GM20431 (cell line): ENCODE measurements at regions not wholly inside any gene's neighbourhood (a gene's known extent, or its start where the extent isn't known, plus 50 kb on each side); places are given as distances from the start of the nearest gene placed in this dataset.

Source experiments
- in situ Hi-C: fragments of 300-500 bp; cut with MseI, MboI; formaldehyde crosslinking; loops from one replicate; pipeline ENCODE4 v1.15.0; 2020; ENCODE audit warnings: low sequenced_read_pairs; ENCODE audit not compliant: unreplicated experiment

DNA sequence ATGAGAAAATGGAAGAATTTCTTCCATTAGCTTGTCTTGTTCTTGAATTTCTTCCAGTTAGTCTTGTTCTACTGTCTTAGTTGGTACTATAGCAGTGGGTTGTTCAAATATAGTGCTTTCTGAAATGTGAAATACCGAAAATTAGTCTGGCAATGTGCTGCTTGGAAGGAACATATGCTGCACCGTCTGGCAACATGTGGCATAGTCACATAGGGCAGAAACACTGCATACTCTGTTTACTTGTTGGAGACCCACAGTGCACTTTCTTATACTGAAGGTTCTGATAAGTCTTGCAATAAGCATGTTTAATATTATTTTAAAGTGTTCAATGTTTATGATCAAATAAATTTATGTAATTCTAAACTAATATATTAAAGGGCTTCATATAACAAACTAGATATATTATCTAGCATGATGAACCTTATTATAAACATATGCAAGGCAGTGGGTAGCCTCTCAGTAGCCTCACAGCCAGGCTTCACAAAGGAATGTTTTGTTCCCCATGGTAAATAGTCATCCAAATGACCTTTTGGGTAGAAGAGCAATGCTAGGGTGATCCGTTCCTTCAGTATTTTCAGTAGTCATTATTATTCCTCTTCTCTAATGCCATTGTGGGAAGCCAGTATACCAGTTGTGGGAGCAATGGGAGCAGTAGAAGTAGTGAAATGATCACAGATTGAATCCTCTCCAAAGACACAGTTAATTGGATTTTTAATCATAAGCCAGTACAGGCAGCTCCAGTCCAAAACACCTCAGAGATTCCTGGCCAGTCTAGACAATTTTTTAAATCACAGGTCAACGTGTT is 1106.7 kb downstream of the DTWD2 start:
- in situ Hi-C loops: no loop called here

DNA sequence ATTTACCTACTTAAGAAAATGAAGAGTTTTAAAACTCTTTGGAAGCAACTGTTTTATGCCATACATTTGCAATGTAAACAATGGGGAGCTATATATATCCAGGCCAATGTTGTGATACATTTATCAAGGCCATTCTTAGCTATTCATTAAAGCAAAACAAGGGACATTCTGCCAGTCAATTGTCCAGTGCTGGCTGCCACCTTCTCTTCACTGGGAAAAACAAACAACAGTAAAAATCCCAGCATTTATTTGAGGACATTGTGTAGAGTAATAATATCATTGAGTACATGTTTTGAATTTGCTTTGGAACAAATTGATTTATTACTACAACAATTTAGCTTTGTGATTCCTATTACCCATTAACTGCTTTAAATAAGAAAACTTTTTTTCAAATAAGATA is 1107.4 kb downstream of the DTWD2 start:
- in situ Hi-C loops: no loop called here

DNA sequence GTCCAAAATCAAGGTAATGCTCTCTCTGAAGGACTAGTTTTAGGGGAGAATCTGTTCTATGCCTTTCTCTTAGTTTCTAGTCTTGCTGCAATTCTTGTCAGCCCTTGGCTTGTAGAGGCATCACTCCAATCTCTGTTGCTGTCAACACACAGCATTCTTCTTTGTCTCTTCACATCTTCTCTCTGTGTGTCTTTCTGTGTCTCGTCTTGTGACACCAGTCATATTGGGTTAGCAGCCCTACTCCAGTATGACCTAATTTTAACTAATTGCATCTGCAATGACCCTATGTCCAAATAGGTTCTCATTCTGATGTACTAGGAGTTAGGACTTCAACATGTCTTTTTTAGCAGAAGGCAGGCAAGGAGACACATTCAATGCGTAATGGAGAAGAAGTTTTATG is 1110.6 kb downstream of the DTWD2 start:
- in situ Hi-C loops: no loop called here

DNA sequence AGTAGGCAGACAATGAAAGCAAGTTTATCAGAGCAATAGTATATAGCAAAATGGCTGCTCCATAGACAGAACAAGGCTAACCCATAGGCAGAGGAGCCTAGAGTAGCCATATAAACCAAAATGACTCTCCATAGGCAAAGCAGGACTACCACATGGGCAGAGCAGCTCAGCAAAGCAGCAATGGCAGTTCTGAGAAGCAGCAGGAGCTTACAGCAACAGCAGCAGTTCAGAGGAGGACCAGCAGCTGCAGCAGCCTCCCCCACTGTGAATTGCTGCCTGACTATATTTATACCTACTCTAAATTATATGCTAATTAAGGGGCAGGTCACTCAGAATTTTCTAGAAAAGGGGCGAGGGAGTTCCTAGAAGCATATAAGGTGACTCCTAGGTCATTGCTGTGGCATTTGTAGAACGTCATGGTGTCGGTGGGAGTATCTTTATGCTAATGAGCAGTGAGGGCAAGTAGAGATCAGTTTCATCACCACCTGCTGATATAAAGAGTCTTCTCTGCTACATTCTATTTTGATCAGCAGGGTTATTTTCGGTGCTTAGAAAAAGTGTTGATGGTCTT is 1115.5 kb downstream of the DTWD2 start:
- in situ Hi-C loops: no loop called here

DNA sequence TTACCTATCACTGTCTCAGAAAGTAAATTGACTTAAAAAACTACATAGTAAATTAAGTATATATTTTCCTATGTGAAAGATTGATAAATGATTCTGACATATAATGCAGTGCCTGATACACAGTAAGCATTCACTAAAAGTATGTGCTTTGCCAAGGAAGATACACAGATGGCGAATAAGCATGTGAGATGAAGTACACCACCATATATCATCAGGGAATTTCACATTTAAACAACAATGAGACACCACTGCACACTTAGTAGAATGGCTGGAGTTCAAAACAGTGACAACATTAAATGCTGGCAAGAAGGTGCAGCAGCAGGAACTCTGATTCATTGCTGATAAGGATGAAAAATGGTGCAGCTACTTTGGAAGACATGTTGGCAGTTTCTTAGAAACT is 1118.8 kb downstream of the DTWD2 start:
- in situ Hi-C loops: no loop called here

DNA sequence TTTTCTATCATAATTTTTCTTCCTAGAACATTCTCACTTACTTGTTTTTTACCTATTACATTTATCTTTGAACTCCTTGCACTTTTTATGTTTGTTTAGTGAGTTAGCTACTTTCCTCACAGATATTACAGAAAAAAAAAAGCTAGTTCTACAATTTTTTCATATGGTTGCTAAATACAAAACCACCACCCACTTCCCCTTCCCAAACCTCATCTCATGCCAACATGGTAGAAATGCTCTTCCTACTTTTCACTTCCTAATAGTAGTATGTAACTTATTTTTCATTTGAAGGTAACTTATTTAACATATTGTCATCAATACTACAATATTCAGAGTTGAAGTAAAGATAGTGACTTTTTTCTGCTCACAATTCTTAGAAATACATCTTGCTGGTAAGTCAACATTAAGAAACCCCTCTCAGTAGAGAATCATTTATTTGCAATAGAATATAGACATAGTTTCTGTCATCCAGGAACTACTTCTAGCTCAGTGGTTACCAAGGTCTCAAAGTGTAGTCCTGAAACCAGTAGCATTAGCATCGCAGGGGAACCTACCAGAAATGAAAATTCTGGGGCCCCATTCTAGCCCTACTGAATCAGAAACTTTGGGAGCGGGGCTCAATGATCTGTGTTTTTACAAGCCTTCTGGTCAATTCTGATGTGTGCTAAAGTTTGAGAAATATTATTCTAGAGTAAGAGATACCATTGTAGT is 1124.6 kb downstream of the DTWD2 start:
- in situ Hi-C loops: no loop called here

DNA sequence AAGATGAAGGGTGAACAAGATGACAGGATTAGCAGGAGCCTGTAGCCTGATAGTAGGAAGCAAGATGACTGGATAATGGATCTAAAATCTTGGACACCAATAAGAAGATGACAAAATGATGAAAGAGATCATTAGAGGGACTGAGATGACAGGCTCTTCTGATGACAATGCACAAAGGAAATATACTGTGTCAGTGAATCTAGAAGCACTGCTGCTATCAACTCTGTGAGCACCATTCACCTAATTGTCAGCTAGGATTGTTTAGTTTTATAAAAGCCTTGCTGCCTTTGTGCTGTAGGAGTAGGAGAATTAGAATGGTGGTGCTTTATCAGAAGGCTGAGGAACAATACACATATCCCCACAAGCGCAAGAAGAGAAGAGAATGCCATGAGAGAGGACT is 1127.8 kb downstream of the DTWD2 start:
- in situ Hi-C loops: no loop called here

DNA sequence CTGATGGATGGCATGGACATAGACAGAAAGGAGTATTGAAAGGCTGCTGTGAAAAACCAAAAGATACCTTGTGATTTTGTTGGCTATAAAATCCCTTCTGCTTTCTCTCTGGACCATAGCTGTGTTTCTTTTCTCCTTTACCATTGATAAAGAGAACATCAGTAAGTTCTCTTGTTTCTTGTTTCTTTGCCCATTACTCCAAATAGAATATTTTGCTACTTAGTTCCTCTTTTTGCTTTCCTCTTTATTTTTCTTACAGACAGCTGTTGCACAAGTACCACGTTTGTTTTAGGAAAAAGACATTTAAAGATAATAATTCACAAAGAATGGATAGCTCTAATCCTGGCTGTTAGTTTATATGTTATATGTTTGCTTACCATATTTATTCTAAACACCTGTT is 1129.2 kb downstream of the DTWD2 start:
- in situ Hi-C loops: no loop called here

DNA sequence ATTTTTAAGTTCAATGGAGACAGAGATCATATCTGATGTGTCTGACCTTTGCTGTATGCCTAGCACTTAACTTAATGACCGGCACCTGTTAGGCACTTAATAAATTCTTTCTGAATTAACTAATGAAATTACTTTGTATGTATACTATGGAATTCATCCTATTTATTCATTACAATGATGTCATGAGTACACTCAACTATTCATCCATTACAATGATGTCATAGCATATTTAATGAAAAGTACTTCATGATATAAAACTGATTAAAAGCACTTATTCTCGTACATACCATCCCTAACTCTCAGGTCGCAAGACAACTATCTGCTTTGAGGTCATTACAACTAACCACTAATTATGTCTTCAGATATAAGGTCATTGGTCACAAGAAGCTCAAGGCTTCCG is 1131.6 kb downstream of the DTWD2 start:
- in situ Hi-C loops: no loop called here

DNA sequence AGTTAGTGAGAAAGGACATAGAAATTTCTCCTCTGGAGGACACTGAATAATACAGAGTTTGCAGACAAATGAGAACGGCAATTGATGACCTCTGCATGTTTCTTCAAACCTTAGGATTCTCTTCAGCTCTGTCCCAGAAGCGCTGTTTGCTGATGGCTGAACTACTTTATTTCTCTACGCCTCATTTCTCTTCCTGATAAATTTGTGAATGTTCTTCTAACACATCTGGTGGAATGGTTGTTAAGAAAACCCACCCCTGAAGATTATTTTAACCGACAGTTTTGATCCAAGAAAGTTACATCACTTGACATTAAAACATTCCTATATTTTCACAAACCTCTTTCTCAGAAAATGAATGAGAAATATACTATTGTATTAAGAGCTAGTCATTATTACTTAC is 1150.6 kb downstream of the DTWD2 start:
- in situ Hi-C loops: no loop called here

DNA sequence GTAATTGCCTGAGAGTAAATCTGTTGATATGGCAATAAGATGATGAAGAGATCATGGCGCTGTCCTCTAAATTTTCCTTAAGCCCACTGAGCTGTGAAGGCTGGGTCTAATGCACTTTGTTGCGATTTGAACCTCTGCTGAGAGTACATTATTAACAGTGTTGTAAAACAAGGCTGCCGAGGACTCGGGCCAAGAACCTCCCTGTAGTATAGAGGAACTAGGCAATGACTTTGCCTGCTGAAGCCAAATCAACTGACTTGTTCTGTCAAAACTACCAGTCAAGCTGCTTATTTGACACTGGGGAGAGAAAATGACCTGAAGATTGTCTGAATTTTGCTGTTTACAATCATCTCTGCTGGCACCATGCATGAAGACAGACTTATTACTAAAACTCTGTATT is 1154.7 kb downstream of the DTWD2 start:
- in situ Hi-C loops: no loop called here

DNA sequence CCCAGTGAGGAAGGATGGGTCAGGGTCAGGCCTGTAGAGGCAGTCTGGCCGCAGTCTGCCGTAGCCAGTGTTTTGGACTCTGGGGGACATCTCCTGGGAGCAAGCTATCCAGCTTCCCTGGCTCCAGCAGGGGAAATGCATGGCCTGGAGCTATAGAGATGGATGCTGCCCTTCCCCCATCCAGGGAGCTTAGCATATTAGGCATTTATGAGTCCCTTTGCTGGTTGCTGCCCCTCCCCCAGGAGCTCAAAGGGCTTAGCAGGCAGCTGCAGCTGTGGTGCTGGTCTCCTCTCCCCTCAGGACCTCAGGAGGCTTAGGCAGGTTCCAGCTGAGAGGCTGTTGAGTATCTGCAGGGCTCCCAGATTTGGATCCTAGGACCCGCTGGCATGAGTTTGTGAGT is 1158.7 kb downstream of the DTWD2 start:
- in situ Hi-C loops: no loop called here

DNA sequence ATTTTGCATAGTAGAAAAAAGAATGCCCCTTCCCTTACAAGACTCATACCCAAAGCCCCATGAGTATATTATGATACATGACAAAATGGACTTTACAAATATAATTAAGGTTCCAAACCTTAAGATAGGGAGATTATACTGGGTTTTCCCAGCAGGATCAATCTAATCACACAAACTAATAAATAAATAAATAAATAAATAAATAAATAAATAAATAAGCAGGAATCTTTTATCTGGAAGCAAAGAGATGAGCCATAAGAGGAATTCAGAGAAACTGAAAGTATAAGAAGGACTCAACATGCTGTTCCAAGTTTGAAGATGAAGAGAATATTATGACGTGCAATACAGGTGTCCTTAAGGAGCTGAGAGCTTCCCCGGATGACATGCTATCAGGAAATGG is 1174.5 kb downstream of the DTWD2 start:
- in situ Hi-C loops: no loop called here

DNA sequence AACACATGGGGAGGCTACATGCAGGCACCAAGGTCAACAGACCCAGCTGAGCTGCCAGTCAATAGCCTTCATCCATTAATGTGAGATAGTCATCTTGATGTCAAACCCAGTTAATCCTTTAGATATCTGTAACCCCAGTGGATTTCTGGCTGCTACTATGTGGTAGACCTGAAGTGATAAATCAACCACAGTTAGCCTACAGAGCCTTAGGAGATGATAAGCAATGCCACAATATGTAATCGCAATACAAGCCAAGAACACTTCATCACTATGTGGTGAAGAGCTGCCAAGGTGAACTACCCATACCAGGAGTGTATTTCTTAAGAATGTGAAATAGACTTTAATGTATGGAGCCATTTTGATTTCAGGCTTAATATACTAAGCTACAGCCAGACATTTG is 1175.5 kb downstream of the DTWD2 start:
- in situ Hi-C loops: no loop called here

DNA sequence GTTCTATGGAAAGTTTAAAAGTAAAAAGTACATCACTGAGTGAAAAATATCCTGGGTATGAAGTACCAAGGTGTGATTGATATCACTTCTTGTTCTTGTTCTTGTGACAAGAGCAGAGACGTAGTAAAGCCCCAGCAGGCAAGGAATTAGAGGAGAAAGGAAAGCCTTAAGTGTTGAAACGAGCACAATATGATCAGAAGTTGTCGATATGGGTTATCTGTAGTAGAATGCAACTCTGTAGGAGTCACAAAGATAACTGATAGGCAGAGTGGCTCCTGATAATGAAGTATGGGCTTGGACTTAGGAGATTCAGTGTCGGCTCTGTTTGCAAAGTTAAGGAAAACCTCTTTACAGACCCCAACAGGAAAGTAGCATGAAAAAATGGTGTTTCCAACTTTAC is 1179.1 kb downstream of the DTWD2 start:
- in situ Hi-C loops: no loop called here

DNA sequence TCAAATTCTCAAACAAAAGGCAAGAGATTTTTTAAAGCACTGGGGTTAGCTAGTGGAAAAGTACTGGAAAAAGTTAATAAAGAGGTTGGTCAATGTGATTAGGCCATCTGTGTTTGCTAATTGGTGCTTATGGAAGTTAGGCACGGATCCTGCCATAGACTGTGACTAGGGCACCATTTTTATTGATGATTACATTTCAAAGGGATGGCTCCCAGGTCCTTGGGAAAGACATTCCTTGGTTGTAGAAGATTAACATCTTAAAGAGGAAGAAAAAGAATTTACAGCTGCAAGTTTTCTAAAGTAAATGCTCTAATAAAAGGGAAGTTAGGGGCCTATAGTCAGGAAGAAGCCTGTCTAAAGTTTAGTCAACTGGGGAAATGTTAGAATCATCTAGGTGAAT is 1183.3 kb downstream of the DTWD2 start:
- in situ Hi-C loops: no loop called here

DNA sequence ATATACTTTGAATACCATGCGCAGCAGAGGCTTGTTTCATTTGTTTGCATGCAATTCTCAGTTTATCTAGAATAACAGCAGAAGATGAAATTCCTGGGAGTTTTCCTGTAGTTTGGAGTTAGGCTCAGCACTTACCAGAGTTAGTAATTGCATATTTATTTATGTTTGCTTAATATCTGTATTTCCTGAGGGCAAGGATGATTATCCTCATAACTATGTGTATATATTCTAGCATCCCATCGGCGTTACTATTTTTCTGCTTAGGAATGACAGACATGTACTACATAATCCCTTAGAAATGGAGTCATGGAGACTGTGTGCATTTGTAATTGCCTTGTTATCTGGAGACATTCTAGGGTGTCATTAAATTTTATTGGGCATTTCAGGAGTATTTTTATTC is 1184.8 kb downstream of the DTWD2 start:
- in situ Hi-C loops: no loop called here

DNA sequence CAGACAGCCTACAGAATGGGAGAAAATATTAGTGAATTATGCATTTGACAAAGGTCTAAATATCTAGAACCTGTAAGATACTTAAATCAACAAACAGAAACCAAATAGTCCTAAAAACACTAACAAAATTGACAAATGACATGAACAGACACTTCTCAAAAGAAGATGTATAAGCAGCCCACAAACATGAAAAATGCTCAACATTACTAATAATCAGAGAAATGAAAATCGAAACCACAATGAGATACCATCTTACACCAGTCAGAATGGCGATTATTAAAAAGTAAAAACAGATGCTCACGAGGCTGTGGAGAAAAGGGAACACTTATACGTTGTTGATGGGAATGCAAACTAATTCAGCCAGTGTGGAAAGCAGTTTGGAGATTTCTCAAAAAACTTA is 1186.8 kb downstream of the DTWD2 start:
- in situ Hi-C loops: no loop called here

DNA sequence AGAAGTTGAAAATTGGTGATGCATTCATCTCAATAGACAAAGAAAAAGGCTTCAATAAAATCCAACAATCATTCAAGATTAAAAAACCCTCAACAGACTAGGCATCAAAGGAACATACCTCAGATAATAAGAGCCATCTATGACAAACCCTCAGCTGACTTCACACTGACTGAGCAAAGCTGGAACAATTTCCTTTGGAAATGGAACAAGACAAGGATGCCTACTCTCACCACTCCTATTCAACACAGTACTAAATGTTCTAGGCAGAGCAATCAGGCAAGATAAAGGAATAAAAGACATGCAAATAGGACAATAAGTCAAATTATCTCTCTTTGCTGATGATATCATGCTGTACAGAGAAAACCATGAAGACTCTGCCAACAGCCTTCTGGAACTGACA is 1188.1 kb downstream of the DTWD2 start:
- in situ Hi-C loops: no loop called here

DNA sequence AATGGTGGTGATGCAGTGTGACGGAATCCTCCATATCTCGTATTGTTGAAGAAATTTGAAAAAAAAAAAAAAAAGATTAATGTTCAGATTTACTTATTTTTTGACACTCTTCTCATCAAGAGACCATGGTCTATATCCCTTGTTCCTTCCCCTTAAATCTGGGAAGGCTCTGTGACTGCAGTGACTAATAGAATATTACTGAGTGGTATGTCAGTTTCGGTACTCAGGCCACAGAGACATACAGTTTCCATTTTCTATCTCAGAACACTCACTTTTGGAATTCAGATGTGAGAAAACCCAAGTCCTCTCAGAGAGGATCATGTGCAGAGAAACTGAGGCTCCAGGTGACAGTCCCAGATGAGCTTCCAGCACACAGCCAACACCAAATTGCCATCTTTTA is 1193.5 kb downstream of the DTWD2 start:
- in situ Hi-C loops: no loop called here

DNA sequence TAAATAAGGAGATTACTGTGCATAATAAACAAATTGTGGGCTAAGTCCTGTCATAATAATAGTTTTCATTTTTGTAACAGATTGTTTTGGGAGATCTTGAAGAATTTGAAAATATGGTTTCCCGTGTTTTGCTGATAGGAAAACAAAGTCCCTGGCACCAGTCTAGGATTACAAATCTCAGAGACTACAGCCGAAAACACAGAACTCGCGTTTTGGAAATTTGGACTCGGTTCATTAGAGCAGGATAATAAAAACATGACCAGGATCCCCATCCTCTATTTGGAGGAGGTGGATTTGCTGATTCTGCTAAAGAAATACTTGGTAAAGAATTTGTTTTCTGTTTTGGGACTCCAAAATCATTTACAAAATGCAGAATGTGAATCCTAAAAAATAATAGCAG is 1194.4 kb downstream of the DTWD2 start:
- in situ Hi-C loops: no loop called here

DNA sequence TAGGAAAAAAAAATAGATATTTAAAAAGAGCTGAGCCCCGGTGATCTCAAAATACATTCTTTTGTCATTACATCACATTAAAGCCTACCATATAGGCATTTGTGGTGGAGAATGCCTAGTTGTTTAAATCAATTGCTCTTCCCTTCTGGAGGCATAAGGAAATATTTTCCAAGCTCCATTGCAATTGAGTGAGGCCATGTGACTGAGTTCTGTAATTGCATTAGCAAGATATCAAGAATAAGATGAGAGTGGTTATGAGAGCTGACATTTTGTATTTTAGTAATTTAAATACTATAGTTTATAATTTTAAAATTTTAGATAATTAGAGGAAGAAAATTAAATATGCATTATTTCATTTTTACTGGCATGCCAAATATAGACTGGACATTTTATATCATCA is 1195.9 kb downstream of the DTWD2 start:
- in situ Hi-C loops: no loop called here
